LNCAP (cell line): ENCODE measurements at regions not wholly inside any gene's neighbourhood (a gene's known extent, or its start where the extent isn't known, plus 50 kb on each side); places are given as distances from the start of the nearest gene placed in this dataset.

ENCODE experiments used
- CTCF ChIP-seq: fragments of 450-650 bp; IDR thresholded peaks from 2 replicates; pipeline ENCODE4 v1.5.1; 2017; ENCODE audit warnings: mild to moderate bottlenecking

DNA sequence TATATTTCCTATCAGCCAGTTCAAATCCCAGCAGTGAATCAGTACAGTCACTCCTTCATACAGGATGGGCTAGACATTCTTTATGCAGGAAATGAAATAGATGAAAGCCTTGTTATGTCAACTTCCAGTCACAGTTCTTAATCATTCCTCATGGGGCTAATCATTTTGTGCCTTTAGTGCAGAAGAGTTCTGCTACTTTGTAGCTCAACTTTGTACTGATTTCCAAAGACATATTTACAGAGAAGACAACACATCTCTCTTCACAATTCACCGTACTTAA, 593.9 kb upstream of the NETO1 start:
- TF ChIP-seq CTCF = no peak

- no peak for TF ChIP-seq CTCF
Observed at GRCh38 chr18:73461038-73461779, 593.4 kb upstream of the NETO1 start.

DNA sequence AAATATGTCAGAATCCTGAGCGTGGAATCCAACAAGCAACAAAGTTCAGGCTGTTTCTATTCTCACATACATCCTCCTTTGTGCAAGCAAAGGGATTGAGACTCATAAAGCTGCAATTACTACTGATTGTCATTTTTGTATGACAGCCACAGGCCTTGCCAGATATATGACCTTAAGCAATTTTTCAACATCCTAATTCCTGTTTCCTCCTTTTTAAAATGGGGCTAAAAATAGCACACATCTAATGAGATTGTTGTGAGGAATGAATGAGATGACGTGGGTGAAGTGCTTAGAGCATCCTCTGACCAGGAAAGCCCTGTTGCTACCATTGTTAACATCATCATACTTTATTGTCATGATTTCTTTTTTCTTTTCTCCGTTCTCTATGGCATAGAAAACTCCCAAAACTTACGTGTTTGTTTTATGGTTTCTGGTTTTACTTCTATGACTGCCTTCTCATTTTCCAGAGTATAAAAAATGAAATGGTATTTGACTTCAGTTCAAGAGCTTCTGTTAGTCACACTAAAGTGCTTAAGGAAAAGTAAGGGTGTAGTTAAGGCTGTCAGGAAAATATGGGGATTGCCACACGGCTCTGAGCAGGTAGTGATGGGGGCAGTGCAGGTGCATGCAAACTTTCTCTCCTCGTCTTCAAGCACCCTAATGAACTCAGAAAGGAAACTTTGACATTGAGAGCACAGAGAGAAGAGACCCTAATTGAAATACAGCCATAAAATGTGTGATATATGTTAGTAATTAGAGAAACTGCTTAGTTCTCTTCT, 590.6 kb upstream of the NETO1 start:
- no peak for TF ChIP-seq CTCF

GRCh38 chr18:73456643-73457042, 588.9 kb upstream of the NETO1 start:
- TF ChIP-seq CTCF = no peak

- TF ChIP-seq CTCF = no peak
Observed at GRCh38 chr18:73452866-73453265, 585.1 kb upstream of the NETO1 start.

- TF ChIP-seq CTCF = no peak
Observed at GRCh38 chr18:73446502-73446901, 578.7 kb upstream of the NETO1 start.

DNA sequence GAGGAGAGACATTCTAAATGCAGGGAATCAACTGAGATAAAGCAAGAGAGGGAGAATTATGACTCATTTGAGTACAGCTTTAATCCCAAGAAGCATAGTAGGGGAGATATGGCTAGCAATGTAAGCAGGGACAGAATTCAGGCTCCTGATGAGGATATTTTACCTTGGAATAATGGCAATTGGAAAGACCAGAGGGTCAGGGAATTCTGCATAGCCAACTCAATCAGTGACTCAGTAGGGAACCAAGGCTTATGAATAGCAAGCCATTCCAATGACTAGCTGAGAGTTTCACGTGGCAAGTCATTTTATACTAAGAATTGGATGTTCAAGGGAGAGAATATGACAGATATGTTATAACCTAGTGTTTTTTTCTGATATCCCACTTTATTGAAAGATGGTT, 563.8 kb upstream of the NETO1 start:
- TF ChIP-seq CTCF = no peak
